MM.1S (cell line): ENCODE measurements at regions not wholly inside any gene's neighbourhood (a gene's known extent, or its start where the extent isn't known, plus 50 kb on each side); places are given as distances from the start of the nearest gene placed in this dataset.

Source experiments
- DNase-seq: peaks from one replicate; pipeline ENCODE4 v3.0.0-alpha.2; 2015
- H2AFZ ChIP-seq: fragments of 300-600 bp; sonication (generic); 2 replicates; pipeline ENCODE4 v1.6.0; 2016; ENCODE audit warnings: antibody characterized with exemption, low read length
- H3F3A ChIP-seq: fragments of 300-600 bp; sonication (generic); 2 replicates; pipeline ENCODE4 v1.6.1; 2016; ENCODE audit warnings: mild to moderate bottlenecking, antibody characterized with exemption, low read length, moderate library complexity, mixed read lengths; ENCODE audit not compliant: insufficient read depth
- H3K27ac ChIP-seq: fragments of 300-600 bp; sonication (generic); 2 replicates; pipeline ENCODE4 v1.5.1; 2016; ENCODE audit warnings: mild to moderate bottlenecking, low read length
- H3K27me3 ChIP-seq: fragments of 300-600 bp; sonication (generic); replicated peaks from 2 replicates; pipeline ENCODE4 v1.6.0; 2016; ENCODE audit warnings: low read length; ENCODE audit not compliant: insufficient read depth
- H3K36me3 ChIP-seq: fragments of 300-600 bp; sonication (generic); replicated peaks from 2 replicates; pipeline ENCODE4 v1.6.1; 2016; ENCODE audit warnings: mild to moderate bottlenecking, low read length, mixed read lengths; ENCODE audit not compliant: insufficient read depth
- H3K4me1 ChIP-seq: fragments of 300-600 bp; sonication (generic); 2 replicates; pipeline ENCODE4 v1.6.1; 2016; ENCODE audit warnings: low read length, mixed read lengths
- H3K4me2 ChIP-seq: fragments of 300-600 bp; sonication (generic); 2 replicates; pipeline ENCODE4 v1.6.0; 2016; ENCODE audit warnings: low read depth, low read length
- H3K4me3 ChIP-seq: fragments of 300-600 bp; sonication (generic); 2 replicates; pipeline ENCODE4 v1.5.1; 2016; ENCODE audit warnings: low read length, mixed read lengths
- H3K79me2 ChIP-seq: fragments of 300-600 bp; sonication (generic); 2 replicates; pipeline ENCODE4 v1.6.1; 2016; ENCODE audit warnings: mixed run types, low read length, mixed read lengths
- H3K9ac ChIP-seq: fragments of 300-600 bp; sonication (generic); 2 replicates; pipeline ENCODE4 v1.6.1; 2016; ENCODE audit warnings: low read length, mixed read lengths
- H3K9me2 ChIP-seq: fragments of 300-600 bp; sonication (generic); replicated peaks from 2 replicates; pipeline ENCODE4 v1.6.1; 2016; ENCODE audit warnings: mild to moderate bottlenecking, low read length, mixed read lengths; ENCODE audit not compliant: insufficient read depth
- H3K9me3 ChIP-seq: fragments of 300-600 bp; sonication (generic); replicated peaks from 2 replicates; pipeline ENCODE4 v1.6.1; 2016; ENCODE audit warnings: mild to moderate bottlenecking, low read length, mixed read lengths; ENCODE audit not compliant: insufficient read depth
- H4K20me1 ChIP-seq: fragments of 300-600 bp; sonication (generic); 2 replicates; pipeline ENCODE4 v1.6.1; 2016; ENCODE audit warnings: mild to moderate bottlenecking, low read length, moderate library complexity, mixed read lengths; ENCODE audit not compliant: insufficient read depth
- CTCF ChIP-seq: fragments of 300-600 bp; sonication (generic); IDR thresholded peaks from 2 replicates; pipeline ENCODE4 v1.5.1; 2016; ENCODE audit warnings: antibody characterized with exemption, low read length, mixed read lengths
- EZH2 ChIP-seq: fragments of 300-600 bp; sonication (generic); optimal IDR thresholded peaks from 2 replicates; pipeline ENCODE3; 2017; ENCODE audit warnings: low read depth, mild to moderate bottlenecking, antibody characterized with exemption, low read length, mixed read lengths
- EZH2phosphoT487 ChIP-seq: fragments of 300-600 bp; sonication (generic); IDR thresholded peaks from 2 replicates; pipeline ENCODE4 v1.6.1; 2018; ENCODE audit warnings: antibody characterized with exemption, low read length

- no peak overlapping the region for H3K27ac ChIP-seq
- no peaks in the 10 kb centered on the region for H4K20me1 ChIP-seq
- H3K4me2 ChIP-seq: no peak overlapping the region
- H3K36me3 ChIP-seq: no peaks in the 10 kb centered on the region
- no peaks in the 10 kb centered on the region for H3K9me2 ChIP-seq
- H3K4me1 ChIP-seq: no peaks in the 10 kb centered on the region
- TF ChIP-seq CTCF (no peak), EZH2phosphoT487 (no peak), EZH2 (no peak)
- H3F3A ChIP-seq: no peaks in the 10 kb centered on the region
- no peak for DNase-seq
- no peak overlapping the region for H2AFZ ChIP-seq
- H3K4me3 ChIP-seq: no peak overlapping the region
- H3K9ac ChIP-seq: no peak overlapping the region
- no peaks in the 10 kb centered on the region for H3K27me3 ChIP-seq
- H3K79me2 ChIP-seq: no peaks in the 10 kb centered on the region
- H3K9me3 ChIP-seq: no peaks in the 10 kb centered on the region
Measured at GRCh38 chr12:42686514-42687172, 97.1 kb upstream of the PRICKLE1 start.

- Histone ChIP-seq H3F3A (no peaks in the 10 kb centered on the region), H2AFZ (no peak overlapping the region), H3K27ac (no peak overlapping the region), H3K27me3 (no peaks in the 10 kb centered on the region), H3K4me2 (no peak overlapping the region), H3K79me2 (no peaks in the 10 kb centered on the region), H3K9me2 (no peaks in the 10 kb centered on the region), H3K9ac (no peak overlapping the region), H3K36me3 (no peaks in the 10 kb centered on the region), H3K9me3 (no peaks in the 10 kb centered on the region), H3K4me1 (peaks cover 4% of the 10 kb centered on the region), H4K20me1 (no peaks in the 10 kb centered on the region), H3K4me3 (no peak overlapping the region)
- TF ChIP-seq CTCF (no peak), EZH2phosphoT487 (no peak), EZH2 (no peak)
- DNase-seq: no peak
Measured at GRCh38 chr12:42684802-42685071, 95.2 kb upstream of the PRICKLE1 start.

GRCh38 chr12:42683933-42684801 is 94.6 kb upstream of the PRICKLE1 start:
- Histone ChIP-seq H3K4me3 (no peak overlapping the region), H4K20me1 (no peaks in the 10 kb centered on the region), H3K4me1 (peaks cover 10% of the 10 kb centered on the region), H2AFZ (no peak overlapping the region), H3K9me3 (no peaks in the 10 kb centered on the region), H3K4me2 (no peak overlapping the region), H3K36me3 (no peaks in the 10 kb centered on the region), H3K27me3 (no peaks in the 10 kb centered on the region), H3K9me2 (no peaks in the 10 kb centered on the region), H3K9ac (no peak overlapping the region), H3K27ac (no peak overlapping the region), H3F3A (peaks cover 3% of the 10 kb centered on the region; the same call in 1 of the 2 replicates), H3K79me2 (no peaks in the 10 kb centered on the region)
- TF ChIP-seq EZH2: no peak
- no peak for TF ChIP-seq EZH2phosphoT487
- DNase-seq: no peak

- Histone ChIP-seq H3K9me2 (no peaks in the 10 kb centered on the region), H3K27ac (no peak overlapping the region), H3K27me3 (no peaks in the 10 kb centered on the region), H3K4me1 (peaks cover 19% of the 10 kb centered on the region), H4K20me1 (no peaks in the 10 kb centered on the region), H3K4me2 (no peak overlapping the region), H3K79me2 (no peaks in the 10 kb centered on the region), H3K4me3 (no peak overlapping the region), H3K9ac (no peak overlapping the region), H3K36me3 (no peaks in the 10 kb centered on the region), H2AFZ (no peak overlapping the region), H3F3A (peaks cover 4% of the 10 kb centered on the region; the same call in 1 of the 2 replicates), H3K9me3 (no peaks in the 10 kb centered on the region)
- TF ChIP-seq EZH2phosphoT487 (no peak), CTCF (no peak), EZH2 (no peak)
- no peak for DNase-seq
Measured at GRCh38 chr12:42683266-42683665, 93.7 kb upstream of the PRICKLE1 start.
